GM06990 (cell line): ENCODE measurements at regions not wholly inside any gene's neighbourhood (a gene's known extent, or its start where the extent isn't known, plus 50 kb on each side); places are given as distances from the start of the nearest gene placed in this dataset.

Experiments used
- DNase-seq: peaks from one replicate; pipeline ENCODE4 v3.0.0-alpha.2; 2011; ENCODE audit not compliant: insufficient read length; ENCODE audit errors: extremely low read depth
- H3K27me3 ChIP-seq: replicated peaks from 2 replicates; pipeline ENCODE4 v1.6.0; 2011; ENCODE audit warnings: low read length; ENCODE audit not compliant: control insufficient read depth, insufficient read depth
- H3K36me3 ChIP-seq: 2 replicates; pipeline ENCODE4 v1.5.1; 2011; ENCODE audit warnings: low read length; ENCODE audit not compliant: control insufficient read depth, insufficient read depth
- H3K4me3 ChIP-seq: replicated peaks from 2 replicates; pipeline ENCODE4 v1.5.1; 2011; ENCODE audit warnings: low read depth, mild to moderate bottlenecking, control low read depth, low read length
- CTCF ChIP-seq: IDR thresholded peaks from 2 replicates; pipeline ENCODE4 v1.5.1; 2011; ENCODE audit warnings: low read length, control low read depth, mild to moderate bottlenecking, inconsistent platforms; ENCODE audit not compliant: insufficient read depth, poor library complexity, severe bottlenecking

- no peak for DNase-seq
Observed at GRCh38 chr12:42732908-42733411, 143.4 kb upstream of the PRICKLE1 start.

GRCh38 chr12:42730291-42730690 lies 140.7 kb upstream of the PRICKLE1 start:
- no peak for DNase-seq
- H3K27me3 ChIP-seq = no peaks in the 10 kb centered on the region
- no peak overlapping the region for H3K4me3 ChIP-seq
- TF ChIP-seq CTCF = no peak
- no peaks in the 10 kb centered on the region for H3K36me3 ChIP-seq

More at GRCh38 chr12:42732908-42733411, 143.4 kb upstream of the PRICKLE1 start:
- no peak for TF ChIP-seq CTCF
- no peaks in the 10 kb centered on the region for H3K27me3 ChIP-seq
- no peaks in the 10 kb centered on the region for H3K36me3 ChIP-seq
- no peak overlapping the region for H3K4me3 ChIP-seq

GRCh38 chr12:42729535-42729900 lies 140.0 kb upstream of the PRICKLE1 start:
- DNase-seq = no peak
- Histone ChIP-seq H3K27me3 (no peaks in the 10 kb centered on the region), H3K4me3 (no peak overlapping the region), H3K36me3 (no peaks in the 10 kb centered on the region)
- no peak for TF ChIP-seq CTCF

GRCh38 chr12:42728770-42729534 lies 139.4 kb upstream of the PRICKLE1 start:
- no peak overlapping the region for H3K4me3 ChIP-seq
- no peak for TF ChIP-seq CTCF
- no peak for DNase-seq
- H3K27me3 ChIP-seq = no peaks in the 10 kb centered on the region
- no peaks in the 10 kb centered on the region for H3K36me3 ChIP-seq

- Histone ChIP-seq H3K4me3 (no peak overlapping the region), H3K36me3 (no peaks in the 10 kb centered on the region), H3K27me3 (no peaks in the 10 kb centered on the region)
- no peak for TF ChIP-seq CTCF
- no peak for DNase-seq
Observed at GRCh38 chr12:42728287-42728686, 138.7 kb upstream of the PRICKLE1 start.

GRCh38 chr12:42725809-42726208 lies 136.3 kb upstream of the PRICKLE1 start:
- H3K36me3 ChIP-seq = no peaks in the 10 kb centered on the region
- TF ChIP-seq CTCF = no peak
- no peak for DNase-seq
- no peak overlapping the region for H3K4me3 ChIP-seq
- no peaks in the 10 kb centered on the region for H3K27me3 ChIP-seq
